ENCODE measurements at regions not wholly inside any gene's neighbourhood (a gene's known extent, or its start where the extent isn't known, plus 50 kb on each side); places are given as distances from the start of the nearest gene placed in this dataset.

GRCh38 chr14:85038526-85039352 lies 491.2 kb upstream of the FLRT2 start:
- CTCF ChIA-PET = no interaction called here

DNA sequence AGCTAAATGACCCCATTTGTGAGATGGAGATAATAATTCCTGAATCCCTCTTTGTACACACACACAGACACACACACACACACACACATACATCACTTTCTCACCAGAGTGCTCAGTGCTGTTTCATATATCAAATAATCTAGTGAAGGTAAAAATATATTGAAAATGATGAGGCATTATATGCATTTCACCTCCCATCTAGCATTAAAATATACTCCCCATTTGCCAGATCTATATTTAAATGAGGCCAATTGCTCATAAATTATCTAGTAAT lies 490.7 kb upstream of the FLRT2 start:
- H3K4me3 Mint-ChIP-seq = no peak overlapping the region
- ChIA-PET CTCF (no interaction called here), POLR2A (no interaction called here)
- H3K27ac Mint-ChIP-seq = no peak overlapping the region
- H3K27me3 Mint-ChIP-seq (ENCODE audit: low read depth) = no peaks in the 10 kb centered on the region
- ATAC-seq = no peak
- H3K9me3 Mint-ChIP-seq = no peaks in the 10 kb centered on the region
- DNase-seq (ENCODE audit: low spot score) = no peak
- no peaks in the 10 kb centered on the region for H3K36me3 Mint-ChIP-seq
- peaks cover 9% of the 10 kb centered on the region for H3K4me1 Mint-ChIP-seq
- no peak for TF ChIP-seq ZBTB43 (CRISPR knock-in tag; IDR thresholded peaks at IDR 0.05)
- no peak for TF ChIP-seq ZNF396 (CRISPR knock-in tag; IDR thresholded peaks at IDR 0.05; ENCODE audit: borderline replicate concordance)
- no peak for TF ChIP-seq ZNF232 (CRISPR knock-in tag; IDR thresholded peaks at IDR 0.05)
- no peak for TF ChIP-seq SOX15 (CRISPR knock-in tag; IDR thresholded peaks at IDR 0.05)
- TF ChIP-seq, protein P1, sequence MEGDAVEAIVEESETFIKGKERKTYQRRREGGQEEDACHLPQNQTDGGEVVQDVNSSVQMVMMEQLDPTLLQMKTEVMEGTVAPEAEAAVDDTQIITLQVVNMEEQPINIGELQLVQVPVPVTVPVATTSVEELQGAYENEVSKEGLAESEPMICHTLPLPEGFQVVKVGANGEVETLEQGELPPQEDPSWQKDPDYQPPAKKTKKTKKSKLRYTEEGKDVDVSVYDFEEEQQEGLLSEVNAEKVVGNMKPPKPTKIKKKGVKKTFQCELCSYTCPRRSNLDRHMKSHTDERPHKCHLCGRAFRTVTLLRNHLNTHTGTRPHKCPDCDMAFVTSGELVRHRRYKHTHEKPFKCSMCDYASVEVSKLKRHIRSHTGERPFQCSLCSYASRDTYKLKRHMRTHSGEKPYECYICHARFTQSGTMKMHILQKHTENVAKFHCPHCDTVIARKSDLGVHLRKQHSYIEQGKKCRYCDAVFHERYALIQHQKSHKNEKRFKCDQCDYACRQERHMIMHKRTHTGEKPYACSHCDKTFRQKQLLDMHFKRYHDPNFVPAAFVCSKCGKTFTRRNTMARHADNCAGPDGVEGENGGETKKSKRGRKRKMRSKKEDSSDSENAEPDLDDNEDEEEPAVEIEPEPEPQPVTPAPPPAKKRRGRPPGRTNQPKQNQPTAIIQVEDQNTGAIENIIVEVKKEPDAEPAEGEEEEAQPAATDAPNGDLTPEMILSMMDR (IDR thresholded peaks at IDR 0.05) = no peak
- no peak for TF ChIP-seq CREB1 (CRISPR knock-in tag; IDR thresholded peaks at IDR 0.05)

More at GRCh38 chr14:85038526-85039352, 491.2 kb upstream of the FLRT2 start:
- DNase-seq (ENCODE audit: low spot score) = no peak
- ATAC-seq = no peak
- no peaks in the 10 kb centered on the region for H3K36me3 Mint-ChIP-seq
- no peaks in the 10 kb centered on the region for H3K27me3 Mint-ChIP-seq (ENCODE audit: low read depth)
- H3K4me1 Mint-ChIP-seq = peaks cover 9% of the 10 kb centered on the region
- no peak overlapping the region for H3K4me3 Mint-ChIP-seq
- no peaks in the 10 kb centered on the region for H3K9me3 Mint-ChIP-seq
- POLR2A ChIA-PET = no interaction called here
- no peak overlapping the region for H3K27ac Mint-ChIP-seq
- TF ChIP-seq ZNF263 (CRISPR knock-in tag; IDR thresholded peaks at IDR 0.05; ENCODE audit: low read depth) (no peak), JAZF1 (CRISPR knock-in tag; IDR thresholded peaks at IDR 0.05) (no peak), TCF7 (CRISPR knock-in tag; IDR thresholded peaks at IDR 0.05; ENCODE audit: low read depth) (no peak), USF2 (CRISPR knock-in tag; IDR thresholded peaks at IDR 0.05) (no peak), ZNF423 (CRISPR knock-in tag; IDR thresholded peaks at IDR 0.05) (no peak), FOXP4 (CRISPR knock-in tag; IDR thresholded peaks at IDR 0.05) (no peak), ATF2 (CRISPR knock-in tag; IDR thresholded peaks at IDR 0.05; ENCODE audit: borderline replicate concordance, low read depth) (no peak), ZNF232 (CRISPR knock-in tag; IDR thresholded peaks at IDR 0.05) (no peak), NFATC4 (CRISPR knock-in tag; IDR thresholded peaks at IDR 0.05) (no peak), CREB1 (CRISPR knock-in tag; IDR thresholded peaks at IDR 0.05) (no peak), MXD4 (CRISPR knock-in tag; IDR thresholded peaks at IDR 0.05; ENCODE audit: borderline replicate concordance) (no peak), TP53 (CRISPR knock-in tag; IDR thresholded peaks at IDR 0.05) (no peak), CBFB (CRISPR knock-in tag; IDR thresholded peaks at IDR 0.05; ENCODE audit: low read depth) (no peak), GRHL2 (CRISPR knock-in tag; IDR thresholded peaks at IDR 0.05; ENCODE audit: insufficient replicate concordance, severe bottlenecking) (no peak), EMX1 (CRISPR knock-in tag; IDR thresholded peaks at IDR 0.05) (no peak), SMAD3 (CRISPR knock-in tag; IDR thresholded peaks at IDR 0.05; ENCODE audit: borderline replicate concordance) (no peak), HMGA2 (CRISPR knock-in tag; IDR thresholded peaks at IDR 0.05) (no peak)
- TF ChIP-seq, protein P2, sequence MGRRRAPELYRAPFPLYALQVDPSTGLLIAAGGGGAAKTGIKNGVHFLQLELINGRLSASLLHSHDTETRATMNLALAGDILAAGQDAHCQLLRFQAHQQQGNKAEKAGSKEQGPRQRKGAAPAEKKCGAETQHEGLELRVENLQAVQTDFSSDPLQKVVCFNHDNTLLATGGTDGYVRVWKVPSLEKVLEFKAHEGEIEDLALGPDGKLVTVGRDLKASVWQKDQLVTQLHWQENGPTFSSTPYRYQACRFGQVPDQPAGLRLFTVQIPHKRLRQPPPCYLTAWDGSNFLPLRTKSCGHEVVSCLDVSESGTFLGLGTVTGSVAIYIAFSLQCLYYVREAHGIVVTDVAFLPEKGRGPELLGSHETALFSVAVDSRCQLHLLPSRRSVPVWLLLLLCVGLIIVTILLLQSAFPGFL (CRISPR knock-in tag; IDR thresholded peaks at IDR 0.05; ENCODE audit: borderline replicate concordance) = no peak
- TF ChIP-seq, protein P3, sequence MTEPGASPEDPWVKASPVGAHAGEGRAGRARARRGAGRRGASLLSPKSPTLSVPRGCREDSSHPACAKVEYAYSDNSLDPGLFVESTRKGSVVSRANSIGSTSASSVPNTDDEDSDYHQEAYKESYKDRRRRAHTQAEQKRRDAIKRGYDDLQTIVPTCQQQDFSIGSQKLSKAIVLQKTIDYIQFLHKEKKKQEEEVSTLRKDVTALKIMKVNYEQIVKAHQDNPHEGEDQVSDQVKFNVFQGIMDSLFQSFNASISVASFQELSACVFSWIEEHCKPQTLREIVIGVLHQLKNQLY (CRISPR knock-in tag; IDR thresholded peaks at IDR 0.05) = no peak

Measured in WTC11 (cell line).